ENCODE measurements at regions not wholly inside any gene's neighbourhood (a gene's known extent, or its start where the extent isn't known, plus 50 kb on each side); places are given as distances from the start of the nearest gene placed in this dataset.
"Not testable (repeated sequence)": the region's sequence is repeated elsewhere in the genome, so short reads cannot be mapped to it uniquely, and the experiment has no call there.

- DNase-seq, result no peak
Measured at GRCh38 chr11:80282643-80283042, 841.8 kb upstream of the TENM4 start.

DNA sequence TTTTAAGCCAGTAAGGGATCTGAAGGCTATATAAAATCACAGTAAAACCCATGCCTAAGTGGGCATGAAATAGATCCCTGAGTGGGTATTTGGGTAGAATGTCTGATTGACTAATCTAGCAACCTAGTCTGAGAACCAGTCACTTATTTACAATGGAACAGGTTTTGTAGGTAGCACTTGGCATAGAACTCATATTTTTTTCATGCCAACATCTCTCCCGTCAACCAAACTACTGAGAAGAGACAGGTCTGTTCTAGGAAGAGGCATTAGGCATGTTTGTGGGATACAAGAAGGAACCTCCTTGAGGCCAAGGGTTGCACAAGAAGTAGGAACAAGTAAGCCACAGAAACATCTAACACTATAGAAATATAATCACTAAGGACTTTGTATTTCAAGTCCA lies 840.4 kb upstream of the TENM4 start:
- DNase-seq, result no peak

GRCh38 chr11:80280737-80281136 lies 839.9 kb upstream of the TENM4 start:
- no peak for DNase-seq

DNA sequence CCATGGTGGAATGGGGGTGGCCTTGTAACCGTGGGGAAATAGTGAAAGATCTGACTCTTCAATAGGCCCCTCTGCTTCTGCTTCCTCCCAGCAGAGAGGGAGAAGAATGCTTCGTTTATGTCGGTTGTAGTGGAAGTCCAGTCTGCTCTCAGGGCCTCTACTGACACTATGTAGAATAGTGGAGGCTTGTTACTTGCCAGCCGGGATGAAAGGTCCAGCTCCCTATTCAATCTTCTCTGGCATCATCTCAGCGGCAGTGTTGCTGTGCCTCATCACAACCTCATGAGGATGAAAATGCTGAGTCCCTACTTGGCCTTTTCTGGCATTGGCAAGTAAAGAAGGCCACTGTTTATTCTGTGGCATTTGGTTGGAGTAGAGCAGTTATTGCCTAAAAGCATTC lies 820.9 kb upstream of the TENM4 start:
- no peak for DNase-seq

DNA sequence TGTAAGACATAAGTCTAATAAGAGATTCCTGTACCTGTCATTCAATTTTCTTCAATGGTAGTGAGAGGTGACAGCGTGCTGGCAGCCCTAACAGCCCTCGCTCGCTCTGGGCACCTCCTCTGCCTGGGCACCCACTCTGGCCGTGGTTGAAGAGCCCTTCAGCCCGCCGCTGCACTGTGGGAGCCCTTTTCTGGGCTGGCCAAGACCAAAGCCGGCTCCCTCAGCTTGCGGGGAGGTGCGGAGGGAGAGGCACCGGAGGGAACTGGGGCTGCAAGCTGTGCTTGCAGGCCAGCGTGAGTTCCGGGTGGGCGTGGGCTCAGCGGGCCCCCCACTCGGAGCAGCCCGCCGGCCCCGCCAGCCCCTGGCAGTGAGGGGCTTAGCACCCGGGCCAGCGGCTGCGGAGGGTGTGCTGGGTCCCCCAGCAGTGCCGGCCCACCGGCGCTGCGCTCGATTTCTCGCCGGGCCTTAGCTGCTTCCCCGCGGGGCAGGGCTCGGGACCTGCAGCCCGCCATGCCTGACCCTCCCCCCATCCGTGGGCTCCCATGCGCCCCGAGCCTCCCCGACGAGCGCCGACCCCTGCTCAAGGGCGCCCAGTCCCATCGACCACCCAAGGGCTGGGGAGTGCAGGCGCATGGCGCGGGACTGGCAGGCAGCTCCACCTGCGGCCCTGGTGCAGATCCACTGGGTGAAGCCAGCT lies 816.6 kb upstream of the TENM4 start:
- not testable (repeated sequence) for DNase-seq

GRCh38 chr11:80255021-80255420 lies 814.2 kb upstream of the TENM4 start:
- DNase-seq, result no peak

DNA sequence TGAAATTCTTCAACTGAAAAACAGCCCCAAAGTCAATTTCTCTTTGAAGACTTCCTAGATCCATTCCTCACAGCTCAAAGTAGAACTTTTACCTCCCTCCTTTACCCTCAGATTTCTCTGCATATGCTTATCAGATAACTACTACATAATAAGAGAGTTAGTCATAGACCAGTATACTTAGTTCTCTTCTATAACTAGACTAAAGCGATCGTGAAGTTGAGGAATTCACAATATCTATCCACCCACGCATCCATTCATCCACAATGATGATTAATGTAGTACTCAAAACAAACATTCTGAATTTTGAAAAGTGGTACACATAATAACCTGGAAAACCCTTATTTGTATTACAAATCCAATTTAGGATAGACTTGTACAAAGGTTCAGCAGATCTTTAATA lies 800.9 kb upstream of the TENM4 start:
- no peak for DNase-seq

DNA sequence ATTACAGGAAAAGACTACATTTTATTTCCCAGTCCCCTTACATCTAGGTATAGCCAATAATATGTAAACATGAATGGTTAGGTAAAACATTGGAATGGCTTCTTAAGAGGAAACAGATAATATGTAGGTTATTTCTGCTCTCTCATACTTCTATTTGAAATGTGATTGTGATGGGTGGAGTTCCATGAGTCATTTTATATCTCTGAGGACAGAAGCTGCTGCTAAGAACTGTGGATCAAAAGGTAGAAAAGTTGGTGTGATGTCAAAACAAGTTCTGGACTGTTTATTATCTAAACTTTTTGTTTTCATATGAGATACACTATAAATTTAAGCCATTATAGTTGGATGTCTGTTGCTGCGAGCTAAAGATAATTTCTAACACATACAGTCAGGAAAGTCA lies 799.4 kb upstream of the TENM4 start:
- no peak for DNase-seq

DNA sequence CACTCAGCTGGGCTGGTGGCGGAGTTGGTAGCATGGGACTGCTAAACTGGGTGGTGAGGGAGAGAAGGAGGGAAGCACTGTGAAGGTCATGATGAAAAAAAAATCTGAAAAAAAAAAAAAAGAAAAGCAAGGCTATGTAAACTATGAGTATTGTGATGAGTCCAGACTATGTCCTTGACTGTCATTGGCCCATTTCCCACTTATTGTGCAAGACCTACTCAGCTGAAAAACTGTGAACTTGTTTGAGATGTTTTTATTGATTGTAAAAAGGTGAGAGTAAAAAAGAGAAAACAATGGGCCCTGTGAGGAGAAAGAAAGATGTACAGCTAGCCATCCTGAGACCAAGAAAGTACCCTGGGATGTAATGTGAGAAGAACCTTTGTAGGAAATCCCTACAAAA lies 798.4 kb upstream of the TENM4 start:
- DNase-seq, result no peak

- no peak for DNase-seq
Measured at GRCh38 chr11:80227915-80228314, 787.1 kb upstream of the TENM4 start.

DNA sequence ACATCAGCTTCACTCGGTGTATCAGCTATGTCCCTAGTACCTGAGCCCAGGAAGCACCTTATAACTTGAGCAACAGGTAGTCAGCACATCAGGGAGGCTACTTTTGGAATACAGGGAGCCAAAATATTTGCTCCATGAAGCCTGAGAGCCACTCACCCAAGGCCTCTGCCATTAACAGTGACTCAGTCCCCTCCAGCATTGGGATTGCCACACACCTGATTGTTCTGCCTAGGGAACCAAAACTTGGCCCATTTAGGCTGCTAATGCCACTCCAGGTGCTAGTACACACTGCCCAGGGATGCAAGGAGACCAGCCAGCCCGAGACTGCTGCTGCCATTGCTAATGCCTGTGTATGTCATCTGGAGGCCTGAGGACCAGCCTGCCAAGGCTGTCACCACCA lies 773.6 kb upstream of the TENM4 start:
- no peak for DNase-seq

GRCh38 chr11:80211673-80212072 lies 770.8 kb upstream of the TENM4 start:
- DNase-seq, result no peak

- no peak for DNase-seq
Measured at GRCh38 chr11:80204021-80204420, 763.2 kb upstream of the TENM4 start.

- no peak for DNase-seq
Measured at GRCh38 chr11:80196932-80197554, 756.2 kb upstream of the TENM4 start.

DNA sequence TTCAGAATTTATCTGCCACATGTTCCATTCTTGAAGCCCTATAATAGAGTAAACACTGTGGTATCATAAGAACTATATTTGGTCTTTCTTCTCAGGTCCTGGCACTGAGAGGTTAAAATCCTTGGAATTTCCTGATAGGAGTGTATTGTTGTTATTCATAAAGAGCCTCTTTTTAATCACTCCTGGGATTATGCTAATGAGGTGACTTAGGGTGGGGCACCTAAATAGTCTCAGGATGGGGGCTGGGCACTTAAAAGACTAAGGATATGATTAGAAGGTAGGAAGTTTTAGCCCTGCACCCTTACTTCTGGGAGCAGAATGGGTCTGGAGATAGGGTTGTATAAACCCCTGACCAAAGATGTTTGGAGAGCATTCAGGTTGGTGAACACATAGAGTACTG lies 755.2 kb upstream of the TENM4 start:
- no peak for DNase-seq

DNA sequence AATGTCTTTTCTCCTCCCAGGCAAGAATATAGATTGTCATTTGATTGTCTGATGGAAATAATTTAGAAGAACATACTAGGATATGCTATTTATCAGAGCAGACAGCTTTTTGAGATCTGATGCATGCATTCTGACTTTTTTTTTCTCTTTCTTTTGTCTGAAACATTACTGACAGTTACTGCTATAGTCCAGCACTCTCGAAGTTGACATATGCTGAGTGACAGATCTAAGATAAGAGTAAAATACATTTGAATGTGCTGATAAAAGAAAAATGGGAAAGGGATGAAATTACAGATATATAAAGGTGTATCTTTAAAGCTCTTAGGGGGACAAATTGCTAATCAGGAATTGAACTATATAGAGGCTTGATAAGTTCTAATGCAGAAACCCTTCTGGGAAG lies 753.8 kb upstream of the TENM4 start:
- no peak for DNase-seq

DNA sequence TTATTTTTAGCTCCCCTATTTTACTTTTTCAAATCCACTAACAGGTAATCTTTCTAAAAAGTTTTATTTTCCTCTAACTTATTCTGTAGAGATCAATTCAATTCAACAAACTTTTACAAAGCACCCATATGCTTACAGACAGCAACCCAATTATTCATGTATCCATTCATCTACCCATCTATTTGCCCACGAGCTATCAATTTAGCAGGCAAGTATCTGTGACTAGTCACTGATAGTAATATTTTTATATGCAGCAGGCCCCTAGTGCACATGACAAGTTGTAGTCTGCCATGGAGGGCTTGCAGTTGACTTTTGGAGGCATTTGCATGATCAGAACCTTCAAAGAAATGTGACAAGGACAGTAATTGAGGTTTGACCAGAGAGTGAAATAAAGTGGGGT lies 753.2 kb upstream of the TENM4 start:
- no peak for DNase-seq

DNA sequence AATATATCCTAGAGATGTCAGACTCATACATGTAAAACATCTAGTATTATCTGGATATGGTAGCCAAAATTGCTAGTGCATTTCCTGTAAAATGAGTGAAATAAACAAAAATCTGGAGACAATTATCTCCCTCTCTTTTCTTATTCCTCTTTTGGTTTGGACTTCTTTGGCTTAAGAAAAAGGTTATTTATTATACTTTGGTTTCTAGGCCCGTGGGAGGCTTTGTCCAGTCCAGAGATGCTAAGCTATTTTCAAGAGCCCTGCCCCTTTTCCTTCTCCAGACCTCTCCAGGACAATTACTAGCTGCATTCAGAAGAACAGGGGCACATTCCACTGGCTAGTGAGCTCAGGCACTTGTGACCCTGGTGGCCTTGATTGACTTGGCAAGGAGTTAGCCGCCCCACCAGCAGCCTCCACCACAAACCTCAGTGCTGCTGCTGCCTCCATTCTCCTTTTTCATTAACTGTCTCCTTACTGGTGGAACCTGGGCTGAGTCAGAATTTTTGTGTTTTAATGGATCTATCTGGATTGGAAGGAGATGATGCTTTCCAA lies 747.3 kb upstream of the TENM4 start:
- DNase-seq, result no peak

DNA sequence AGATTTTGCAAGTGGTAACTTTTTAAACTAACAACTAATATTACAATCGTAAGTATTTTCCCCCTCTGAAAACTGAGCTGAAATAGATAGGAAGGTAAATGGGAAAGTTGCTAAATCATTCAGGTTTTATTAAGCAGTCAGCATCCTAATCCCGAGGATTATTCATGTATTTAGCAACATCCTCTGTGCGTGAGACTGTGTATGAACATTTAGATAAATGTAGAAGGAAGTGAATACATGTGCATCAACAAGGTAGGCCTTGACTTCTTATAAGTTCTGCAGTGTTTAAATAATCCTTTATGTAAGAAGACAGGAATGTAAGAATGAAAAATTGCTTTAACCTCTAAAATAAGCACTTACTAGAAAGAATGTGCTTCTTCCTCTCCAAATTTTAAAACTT lies 745.9 kb upstream of the TENM4 start:
- DNase-seq, result no peak

DNA sequence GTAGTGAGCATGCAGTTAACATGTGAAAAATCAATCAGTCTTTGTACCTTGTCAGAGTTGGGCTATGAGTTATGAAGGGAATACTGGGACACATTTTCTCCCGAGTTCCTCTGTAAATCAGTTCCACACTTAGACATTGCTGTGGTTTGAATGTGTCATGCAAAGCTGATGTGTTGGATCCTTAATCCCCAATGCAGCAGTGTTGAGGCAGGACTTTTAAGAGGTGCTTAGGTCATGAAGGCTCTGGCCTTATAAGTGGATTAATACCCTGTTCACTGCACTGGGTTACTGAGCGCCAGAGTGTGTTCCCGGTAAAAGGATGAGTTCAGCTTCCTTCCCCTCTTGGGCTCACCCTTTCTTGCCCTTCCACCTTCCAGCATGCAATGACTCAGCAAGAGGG lies 742.1 kb upstream of the TENM4 start:
- DNase-seq, result no peak

- DNase-seq, result no peak
Measured at GRCh38 chr11:80173371-80174136, 732.7 kb upstream of the TENM4 start.

DNA sequence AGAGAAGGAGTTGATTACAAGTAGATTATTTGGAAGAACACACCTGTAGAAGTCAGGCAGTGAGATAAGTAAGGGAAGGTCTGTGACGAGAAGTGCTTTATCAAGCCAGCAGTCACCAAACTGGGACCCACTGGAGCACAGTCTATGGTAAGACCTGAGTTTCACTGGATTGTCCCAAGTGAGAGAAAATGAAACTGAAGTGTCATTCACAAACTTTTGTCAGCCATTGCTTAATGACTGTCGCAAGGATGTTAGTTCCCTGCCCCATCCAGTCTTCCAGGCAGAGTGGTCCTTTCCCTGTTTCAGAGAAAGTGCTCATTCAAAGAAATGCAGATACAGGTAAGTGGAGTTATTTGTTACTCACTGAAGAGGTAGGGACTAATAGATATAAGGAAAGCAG lies 728.0 kb upstream of the TENM4 start:
- DNase-seq, result no peak

DNA sequence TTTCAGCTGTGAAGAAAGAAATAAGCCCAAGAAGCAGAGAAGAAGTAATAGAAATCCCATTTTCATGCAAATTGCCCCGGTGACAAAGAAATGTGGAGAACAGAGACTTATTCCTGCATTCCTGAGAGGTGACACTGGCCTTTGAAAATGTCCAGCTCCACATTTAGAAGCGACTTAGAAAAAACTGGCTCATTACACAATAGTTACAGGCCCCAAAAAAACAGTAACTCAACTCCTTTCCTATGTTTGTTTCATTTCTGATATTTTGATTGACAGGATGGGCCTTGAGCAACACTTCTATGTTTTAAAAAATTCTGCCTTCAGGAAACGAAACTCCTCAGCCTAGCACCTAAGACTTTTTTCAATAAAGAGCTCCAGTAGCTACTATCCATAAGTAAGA lies 726.9 kb upstream of the TENM4 start:
- no peak for DNase-seq

DNA sequence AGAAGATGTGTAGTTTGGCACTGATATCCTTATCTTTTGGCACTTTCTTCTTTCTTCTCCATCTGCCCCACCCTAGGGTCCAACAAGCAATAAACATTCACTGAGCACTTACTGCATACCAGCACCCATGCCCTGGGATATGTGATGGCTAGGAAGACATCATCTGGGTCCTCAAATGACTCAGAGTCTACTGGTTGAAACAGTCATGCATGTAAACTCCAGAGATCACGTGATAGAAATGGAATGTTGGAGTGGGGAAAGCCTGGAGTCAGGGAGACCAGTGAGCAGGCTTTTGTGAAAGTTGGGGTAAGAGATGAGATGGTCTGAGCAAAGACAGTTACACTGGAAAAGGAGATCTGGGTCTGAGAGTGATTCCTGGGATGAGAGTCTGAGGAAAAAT lies 724.9 kb upstream of the TENM4 start:
- DNase-seq, result no peak

All from activated CD4-positive, alpha-beta T cell treated with anti-CD3 and anti-CD28 coated beads for 4 hours (primary cell).